GM12891 (cell line): ENCODE measurements at regions not wholly inside any gene's neighbourhood (a gene's known extent, or its start where the extent isn't known, plus 50 kb on each side); places are given as distances from the start of the nearest gene placed in this dataset.
A peak's percentile ranks its signal among the peaks of the same experiment; 100 is the strongest.

Experiments
- DNase-seq: peaks from one replicate; pipeline ENCODE4 v3.0.0; 2011; ENCODE audit warnings: low spot score; ENCODE audit not compliant: insufficient read length
- FAIRE-seq: peaks from 2 replicates; lab custom pipeline; 2011; peaks lifted over from hg19 to GRCh38; lab: Jason Lieb, UNC
- PAX5 ChIP-seq: IDR thresholded peaks from 2 replicates; pipeline ENCODE4 v1.6.1; 2011; ENCODE audit warnings: low read length, moderate library complexity, mild to moderate bottlenecking; ENCODE audit not compliant: insufficient read depth, severe bottlenecking
- POLR2A ChIP-seq: IDR thresholded peaks from 2 replicates; pipeline ENCODE4 v1.6.1; 2011; ENCODE audit warnings: low read depth, low read length, control low read depth
- POLR2AphosphoS5 ChIP-seq: IDR thresholded peaks from 2 replicates; pipeline ENCODE4 v1.6.1; 2011; ENCODE audit warnings: low read depth, low read length, control low read depth
- POU2F2 ChIP-seq: IDR thresholded peaks from 2 replicates; pipeline ENCODE4 v1.6.1; 2011; ENCODE audit warnings: low read depth, mild to moderate bottlenecking, control low read depth, low read length, moderate library complexity
- SPI1 ChIP-seq: IDR thresholded peaks from 2 replicates; pipeline ENCODE4 v1.6.1; 2011; ENCODE audit warnings: low read depth, low read length, control low read depth
- TAF1 ChIP-seq: IDR thresholded peaks from 2 replicates; pipeline ENCODE4 v1.6.1; 2011; ENCODE audit warnings: low read depth, low read length, control low read depth

DNA sequence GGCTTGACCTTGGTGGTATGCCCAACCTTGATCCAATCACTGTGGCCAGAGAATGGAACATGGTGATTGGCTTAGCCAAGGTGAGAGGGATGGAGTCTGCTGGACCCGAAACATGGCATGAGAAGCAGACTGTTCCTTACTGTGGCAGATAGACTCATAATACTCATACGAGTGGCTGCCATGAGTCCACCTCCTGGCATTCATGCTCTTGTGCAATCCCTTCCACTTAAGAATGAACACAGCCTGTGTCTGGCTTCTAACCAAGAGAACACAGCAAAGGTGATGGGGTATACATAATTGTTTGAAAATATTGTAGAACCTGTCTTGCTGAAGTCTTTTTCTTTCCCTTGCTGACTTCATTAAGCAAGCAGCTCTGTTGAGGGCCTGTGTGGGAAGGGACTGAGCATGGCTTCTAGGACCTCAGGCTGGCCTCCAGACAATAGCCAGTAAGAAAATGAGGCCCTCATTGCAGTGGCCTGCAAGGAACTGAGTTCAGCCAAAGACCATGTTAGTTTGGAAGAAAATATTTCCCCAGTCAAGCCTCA is 85.9 kb downstream of the ZNF281 start:
- FAIRE-seq: no peak
- no peak for TF ChIP-seq POLR2AphosphoS5
- TF ChIP-seq TAF1: no peak
- no peak for TF ChIP-seq PAX5
- no peak for TF ChIP-seq POLR2A
- TF ChIP-seq SPI1: no peak
- TF ChIP-seq POU2F2: no peak
- DNase-seq: no peak

- TF ChIP-seq POU2F2 (no peak), POLR2A (no peak), PAX5 (no peak), POLR2AphosphoS5 (no peak), TAF1 (no peak), SPI1 (no peak)
- no peak for FAIRE-seq
- no peak for DNase-seq
Observed at GRCh38 chr1:200319148-200319547, 90.7 kb downstream of the ZNF281 start.

GRCh38 chr1:200317236-200317635 is 92.6 kb downstream of the ZNF281 start:
- DNase-seq: no peak
- FAIRE-seq: no peak
- TF ChIP-seq POLR2AphosphoS5: no peak
- no peak for TF ChIP-seq TAF1
- no peak for TF ChIP-seq PAX5
- TF ChIP-seq SPI1: no peak
- TF ChIP-seq POLR2A: no peak
- no peak for TF ChIP-seq POU2F2

- FAIRE-seq (no peak), DNase-seq (no peak)
- TF ChIP-seq POU2F2: no peak
- TF ChIP-seq POLR2A: no peak
- no peak for TF ChIP-seq POLR2AphosphoS5
- no peak for TF ChIP-seq SPI1
- TF ChIP-seq TAF1: no peak
- no peak for TF ChIP-seq PAX5
Observed at GRCh38 chr1:200316148-200316803, 93.6 kb downstream of the ZNF281 start.

GRCh38 chr1:200314085-200314750 is 95.6 kb downstream of the ZNF281 start:
- no peak for DNase-seq
- no peak for TF ChIP-seq POLR2AphosphoS5
- TF ChIP-seq POU2F2: no peak
- no peak for TF ChIP-seq PAX5
- TF ChIP-seq POLR2A: no peak
- no peak for TF ChIP-seq TAF1
- TF ChIP-seq SPI1: no peak
- no peak for FAIRE-seq

DNA sequence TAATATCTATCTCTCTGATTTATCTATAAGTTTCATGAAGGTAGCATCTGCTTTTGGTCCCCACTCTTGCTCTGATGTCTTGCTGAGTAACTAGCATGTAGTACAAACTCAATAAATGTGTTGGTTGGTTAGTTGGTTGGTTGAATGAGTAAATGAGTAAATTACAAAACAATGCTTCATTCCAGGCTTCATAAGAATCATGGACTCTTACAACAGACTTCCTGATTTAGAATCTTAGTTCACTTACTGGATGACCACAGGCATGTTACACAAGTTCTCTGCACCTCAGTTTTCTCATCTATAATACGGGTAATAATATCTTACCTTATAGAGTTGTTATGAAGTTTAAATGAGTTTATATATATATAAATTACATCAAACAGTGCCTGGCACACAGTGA is 98.6 kb downstream of the ZNF281 start:
- DNase-seq: no peak
- TF ChIP-seq PAX5 (no peak), TAF1 (no peak), SPI1 (no peak), POU2F2 (no peak)

GRCh38 chr1:200310824-200311223 is 99.0 kb downstream of the ZNF281 start:
- DNase-seq: no peak
- TF ChIP-seq SPI1 (peak; percentile 65), POU2F2 (no peak), POLR2AphosphoS5 (no peak)
- no peak for FAIRE-seq

More for the DNA sequence above, 98.6 kb downstream of the ZNF281 start:
- FAIRE-seq: no peak

DNA sequence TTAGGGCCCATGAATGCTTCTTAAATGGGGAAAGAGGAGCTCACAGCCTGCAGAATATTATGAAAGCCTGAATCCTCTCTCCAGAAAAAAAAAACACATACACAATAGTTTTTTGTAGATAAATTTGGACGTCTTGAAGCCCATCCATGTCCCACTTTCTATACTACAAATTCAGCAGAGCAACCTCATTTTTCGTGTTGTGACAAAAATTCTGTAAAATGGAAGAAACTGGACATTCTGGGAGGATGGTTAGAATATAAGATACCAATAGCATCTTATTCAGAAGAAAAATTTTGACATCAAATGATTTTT is 102.1 kb downstream of the ZNF281 start:
- TF ChIP-seq POLR2A (no peak), POLR2AphosphoS5 (no peak), PAX5 (no peak), SPI1 (no peak), TAF1 (no peak), POU2F2 (no peak)
- no peak for DNase-seq
- FAIRE-seq: no peak

GRCh38 chr1:200306944-200307754 is 102.7 kb downstream of the ZNF281 start:
- DNase-seq: no peak
- peak; percentile 65 for FAIRE-seq
- TF ChIP-seq SPI1 (peak; percentile 36; the same call in 1 of the 2 replicates), PAX5 (no peak)
